HEK293T (cell line): ENCODE measurements at regions not wholly inside any gene's neighbourhood (a gene's known extent, or its start where the extent isn't known, plus 50 kb on each side); places are given as distances from the start of the nearest gene placed in this dataset.

Experiments used
- ARNT ChIP-seq: fragments of 450-650 bp; IDR thresholded peaks from 2 replicates; pipeline ENCODE4 v1.6.1; 2017; ENCODE audit warnings: mild to moderate bottlenecking
- ELF4 ChIP-seq: fragments of 450-650 bp; IDR thresholded peaks from 2 replicates; pipeline ENCODE4 v1.6.1; 2017; ENCODE audit warnings: antibody characterized with exemption
- FOXM1 ChIP-seq: fragments of 450-650 bp; IDR thresholded peaks from 2 replicates; pipeline ENCODE4 v1.6.1; 2017; ENCODE audit warnings: mild to moderate bottlenecking, borderline replicate concordance
- L3MBTL2 ChIP-seq: fragments of 450-650 bp; conservative IDR thresholded peaks from 2 replicates; pipeline ENCODE4 v1.6.1; 2016; ENCODE audit warnings: mild to moderate bottlenecking
- LEF1 ChIP-seq: fragments of 450-650 bp; IDR thresholded peaks from 2 replicates; pipeline ENCODE4 v1.6.1; 2017; ENCODE audit warnings: mild to moderate bottlenecking, borderline replicate concordance
- SP1 ChIP-seq: fragments of 450-650 bp; IDR thresholded peaks from 2 replicates; pipeline ENCODE4 v1.6.1; 2017
- SUZ12 ChIP-seq: fragments of 450-650 bp; IDR thresholded peaks from 2 replicates; pipeline ENCODE4 v1.6.1; 2016; ENCODE audit warnings: mild to moderate bottlenecking
- TARDBP ChIP-seq: fragments of 450-650 bp; IDR thresholded peaks from 2 replicates; pipeline ENCODE4 v1.6.1; 2016

GRCh38 chr11:15780382-15780781 is 576.0 kb downstream of the SOX6 start:
- no peak for TF ChIP-seq ELF4
- TF ChIP-seq SUZ12 = no peak
- no peak for TF ChIP-seq SP1
- TF ChIP-seq ARNT = no peak
- no peak for TF ChIP-seq LEF1
- no peak for TF ChIP-seq L3MBTL2
- TF ChIP-seq TARDBP = no peak
- no peak for TF ChIP-seq FOXM1
